ENCODE measurements at regions not wholly inside any gene's neighbourhood (a gene's known extent, or its start where the extent isn't known, plus 50 kb on each side); places are given as distances from the start of the nearest gene placed in this dataset.

DNA sequence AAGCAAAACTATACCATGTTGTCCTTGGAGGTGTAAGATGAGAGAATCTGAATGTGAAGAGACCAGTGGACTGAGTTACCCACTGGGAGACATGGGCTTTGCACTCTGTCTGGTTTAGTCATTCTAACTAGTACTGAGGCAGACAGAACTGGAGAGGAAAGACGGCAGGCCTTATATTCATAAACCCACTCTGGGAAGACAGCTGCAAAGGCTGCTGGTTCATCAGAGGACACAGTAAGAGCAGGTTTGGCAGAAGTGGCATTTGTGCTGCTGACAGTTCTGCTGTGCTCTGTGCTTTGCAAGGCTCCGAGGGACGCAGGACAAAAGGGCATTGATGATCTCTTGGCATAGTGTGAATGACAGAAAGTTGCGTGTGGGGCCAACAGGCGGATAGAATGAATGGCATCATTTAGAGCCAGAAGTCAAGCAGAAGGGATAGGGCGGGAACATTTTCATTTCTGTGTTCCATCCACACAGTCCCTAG, 142.3 kb upstream of the TENT5A start:
- TF ChIP-seq EP300 (IDR thresholded peaks at IDR 0.05) (no peak), POLR2A (IDR thresholded peaks at IDR 0.05) (no peak)
- TF ChIP-seq, protein P1, sequence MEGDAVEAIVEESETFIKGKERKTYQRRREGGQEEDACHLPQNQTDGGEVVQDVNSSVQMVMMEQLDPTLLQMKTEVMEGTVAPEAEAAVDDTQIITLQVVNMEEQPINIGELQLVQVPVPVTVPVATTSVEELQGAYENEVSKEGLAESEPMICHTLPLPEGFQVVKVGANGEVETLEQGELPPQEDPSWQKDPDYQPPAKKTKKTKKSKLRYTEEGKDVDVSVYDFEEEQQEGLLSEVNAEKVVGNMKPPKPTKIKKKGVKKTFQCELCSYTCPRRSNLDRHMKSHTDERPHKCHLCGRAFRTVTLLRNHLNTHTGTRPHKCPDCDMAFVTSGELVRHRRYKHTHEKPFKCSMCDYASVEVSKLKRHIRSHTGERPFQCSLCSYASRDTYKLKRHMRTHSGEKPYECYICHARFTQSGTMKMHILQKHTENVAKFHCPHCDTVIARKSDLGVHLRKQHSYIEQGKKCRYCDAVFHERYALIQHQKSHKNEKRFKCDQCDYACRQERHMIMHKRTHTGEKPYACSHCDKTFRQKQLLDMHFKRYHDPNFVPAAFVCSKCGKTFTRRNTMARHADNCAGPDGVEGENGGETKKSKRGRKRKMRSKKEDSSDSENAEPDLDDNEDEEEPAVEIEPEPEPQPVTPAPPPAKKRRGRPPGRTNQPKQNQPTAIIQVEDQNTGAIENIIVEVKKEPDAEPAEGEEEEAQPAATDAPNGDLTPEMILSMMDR (IDR thresholded peaks at IDR 0.05) = no peak
